ENCODE measurements at regions not wholly inside any gene's neighbourhood (a gene's known extent, or its start where the extent isn't known, plus 50 kb on each side); places are given as distances from the start of the nearest gene placed in this dataset.
A peak's percentile ranks its signal among the peaks of the same experiment; 100 is the strongest.
"Not testable (repeated sequence)": the region's sequence is repeated elsewhere in the genome, so short reads cannot be mapped to it uniquely, and the experiment has no call there.

GRCh38 chr5:17130302-17130701 is 87.1 kb upstream of the BASP1 start:
- not testable (repeated sequence) for DNase-seq

DNA sequence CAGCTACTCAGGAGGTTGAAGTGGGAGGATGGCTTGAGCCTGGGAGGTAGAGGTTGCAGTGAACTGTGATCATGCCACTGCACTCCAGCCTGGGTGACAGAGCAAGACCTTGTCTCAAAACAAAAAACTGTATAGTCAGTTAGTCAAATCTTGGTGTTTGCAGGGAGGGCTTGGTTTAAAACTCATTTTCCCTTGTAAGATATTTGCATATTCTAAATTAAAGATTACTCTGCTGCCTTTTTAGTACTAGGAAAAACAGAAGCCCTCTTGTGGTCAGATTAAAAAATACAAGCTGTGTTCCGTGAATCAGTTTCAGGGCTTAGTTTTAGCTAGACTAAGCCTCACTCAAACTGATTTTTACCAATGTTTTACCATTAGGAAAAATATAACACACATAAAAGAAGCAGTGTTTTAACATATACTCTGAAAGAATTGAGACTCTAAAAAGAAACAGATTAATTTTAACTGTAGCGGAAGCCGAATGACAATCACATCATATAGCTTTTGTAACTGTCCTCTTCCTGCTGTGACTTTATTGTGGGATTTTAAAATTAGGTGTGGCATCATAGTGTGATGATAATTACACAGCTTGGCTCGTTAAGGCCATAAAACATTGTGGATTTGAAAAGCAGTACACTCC is 84.9 kb upstream of the BASP1 start:
- DNase-seq = peak; percentile 45

DNA sequence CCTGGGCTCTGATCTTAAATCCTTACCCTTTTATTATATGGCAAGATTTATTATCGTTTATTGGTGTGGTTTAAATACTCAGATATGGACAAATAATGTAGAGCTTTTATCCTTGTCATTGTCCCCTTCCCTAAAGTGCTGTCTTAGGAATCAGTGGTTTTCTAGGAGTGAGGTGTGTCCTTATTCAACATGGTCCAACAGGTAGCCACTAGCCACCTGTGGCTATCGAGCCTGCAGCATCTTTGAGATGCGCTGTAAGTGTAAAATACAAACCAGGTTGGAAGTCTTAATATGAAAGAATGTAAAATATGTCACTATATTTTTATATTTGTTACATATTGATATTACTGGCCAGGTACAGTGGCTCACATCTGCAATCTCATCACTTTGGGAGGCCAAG is 82.4 kb upstream of the BASP1 start:
- no peak for DNase-seq

DNA sequence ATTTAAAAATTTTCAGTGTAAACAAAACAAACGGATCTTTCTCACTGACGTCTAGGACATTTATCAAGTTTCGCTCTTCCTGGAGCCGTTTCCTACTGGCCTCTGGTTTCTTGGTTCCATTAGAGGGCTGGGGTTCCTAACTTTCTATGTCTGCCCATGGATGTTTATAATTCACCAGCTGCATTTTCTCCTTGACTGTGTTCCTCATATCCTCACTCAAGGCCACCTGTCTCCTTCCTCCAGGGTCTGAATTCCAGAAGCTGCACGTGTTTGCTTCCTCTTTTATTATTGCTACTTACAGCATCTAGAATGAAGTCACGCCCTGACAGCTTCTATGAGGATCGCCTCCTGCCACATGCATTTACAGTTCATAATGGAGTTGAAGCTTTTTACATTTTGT is 74.1 kb upstream of the BASP1 start:
- DNase-seq = no peak

- no peak for DNase-seq
Observed at GRCh38 chr5:17146280-17146841, 71.1 kb upstream of the BASP1 start.

DNA sequence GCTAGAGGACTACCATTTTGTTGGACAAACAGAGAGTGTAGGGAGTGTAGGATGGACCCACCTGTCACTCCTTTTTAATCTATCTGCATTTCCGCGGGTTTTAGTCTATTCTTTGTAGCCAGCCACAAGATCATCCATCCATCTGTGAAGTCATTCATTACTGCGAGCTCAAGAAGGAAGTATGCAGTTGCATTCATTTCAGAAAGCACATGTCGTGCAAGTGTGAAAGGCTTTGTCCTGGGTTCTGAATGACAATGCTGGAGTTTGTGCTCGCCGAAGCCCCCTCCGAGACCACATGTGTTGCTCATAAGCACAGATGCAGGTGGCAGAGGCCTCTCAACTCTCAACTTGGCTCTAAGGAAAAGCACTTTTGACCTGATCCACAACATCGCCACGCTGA is 70.3 kb upstream of the BASP1 start:
- DNase-seq = no peak

GRCh38 chr5:17147617-17148016 is 69.8 kb upstream of the BASP1 start:
- no peak for DNase-seq

DNA sequence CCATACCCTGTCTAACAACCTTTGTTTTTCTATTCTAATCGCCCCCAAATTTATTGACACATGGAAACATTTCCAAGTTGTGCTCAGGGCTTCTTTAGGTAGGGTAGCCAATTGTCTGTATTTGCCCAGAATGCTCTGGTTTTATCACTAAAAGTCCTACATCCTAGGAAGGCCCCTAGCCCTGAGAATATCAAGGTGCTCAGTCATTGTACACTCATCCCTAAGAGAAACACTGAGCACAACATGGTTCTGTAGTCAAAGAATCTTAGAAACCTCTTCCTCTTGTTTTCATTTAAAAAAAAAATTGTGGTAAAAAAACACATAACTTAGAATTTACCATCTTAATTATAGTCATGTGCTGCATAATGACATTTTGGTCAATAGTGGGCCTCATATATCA is 69.0 kb upstream of the BASP1 start:
- DNase-seq = no peak

GRCh38 chr5:17149786-17150185 is 67.6 kb upstream of the BASP1 start:
- DNase-seq = no peak

DNA sequence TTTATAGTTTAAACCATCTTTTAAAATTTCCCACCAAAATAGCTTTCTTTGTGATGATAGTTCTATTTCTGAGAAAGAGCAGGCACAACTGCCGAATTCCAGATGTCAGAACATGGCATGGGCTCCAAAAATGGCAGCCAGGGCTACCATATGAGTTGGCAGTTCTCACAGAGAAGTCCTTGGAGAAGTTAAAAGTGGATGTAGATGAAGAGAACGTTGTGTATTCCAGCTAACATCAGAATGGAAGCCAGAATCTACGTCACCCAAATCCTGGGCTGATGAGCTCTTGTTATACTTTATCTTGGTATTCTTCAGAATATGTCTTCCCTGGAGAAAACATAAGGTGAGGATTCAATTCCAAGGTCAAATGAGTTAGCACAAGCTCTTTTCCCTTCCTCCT is 66.9 kb upstream of the BASP1 start:
- no peak for DNase-seq

- DNase-seq = no peak
Observed at GRCh38 chr5:17151686-17152085, 65.7 kb upstream of the BASP1 start.

GRCh38 chr5:17154211-17154996 is 63.0 kb upstream of the BASP1 start:
- no peak for DNase-seq

- DNase-seq = no peak
Observed at GRCh38 chr5:17156463-17156862, 61.0 kb upstream of the BASP1 start.

DNA sequence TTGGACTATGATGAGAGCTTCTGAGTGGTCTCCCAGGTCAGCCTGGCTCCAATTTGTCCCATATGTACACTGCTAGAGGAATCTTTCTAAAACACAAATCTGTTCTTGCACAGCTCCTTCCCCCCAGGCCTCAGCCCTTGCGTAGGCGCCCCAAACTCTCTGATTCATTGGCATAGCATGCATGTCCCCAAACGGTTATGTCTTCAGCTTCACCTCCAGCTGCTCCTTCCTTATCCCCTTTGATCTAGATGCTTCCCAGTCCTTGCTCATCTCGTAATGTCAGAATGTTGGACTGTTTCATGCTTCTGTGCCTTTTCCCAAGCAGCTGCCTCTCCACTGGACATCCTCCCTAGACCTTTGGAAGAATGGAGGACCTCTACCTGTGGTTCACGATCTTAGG is 60.1 kb upstream of the BASP1 start:
- DNase-seq = no peak

- DNase-seq = no peak
Observed at GRCh38 chr5:17157916-17158529, 59.4 kb upstream of the BASP1 start.

- DNase-seq = no peak
Observed at GRCh38 chr5:17160756-17161040, 56.7 kb upstream of the BASP1 start.

DNA sequence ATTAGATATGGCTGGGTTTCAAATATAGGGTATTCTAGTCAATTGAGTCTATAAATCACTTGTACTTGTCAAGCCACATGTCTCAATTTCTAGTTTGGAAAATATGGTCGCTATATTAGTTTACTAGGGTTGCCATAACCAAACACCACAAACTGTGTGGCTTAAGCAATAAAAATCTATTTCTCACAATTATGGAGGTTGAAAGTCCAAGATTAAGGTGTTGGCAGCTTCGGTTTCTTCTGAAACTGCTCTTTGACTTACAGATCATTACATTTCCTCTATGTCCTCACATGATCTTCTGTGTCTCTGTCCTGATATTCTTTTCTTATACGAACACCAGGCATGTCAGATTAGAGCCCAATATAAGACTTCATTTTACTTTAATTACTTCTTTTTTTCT is 55.8 kb upstream of the BASP1 start:
- DNase-seq = no peak

GRCh38 chr5:17163221-17163620 is 54.2 kb upstream of the BASP1 start:
- no peak for DNase-seq

DNA sequence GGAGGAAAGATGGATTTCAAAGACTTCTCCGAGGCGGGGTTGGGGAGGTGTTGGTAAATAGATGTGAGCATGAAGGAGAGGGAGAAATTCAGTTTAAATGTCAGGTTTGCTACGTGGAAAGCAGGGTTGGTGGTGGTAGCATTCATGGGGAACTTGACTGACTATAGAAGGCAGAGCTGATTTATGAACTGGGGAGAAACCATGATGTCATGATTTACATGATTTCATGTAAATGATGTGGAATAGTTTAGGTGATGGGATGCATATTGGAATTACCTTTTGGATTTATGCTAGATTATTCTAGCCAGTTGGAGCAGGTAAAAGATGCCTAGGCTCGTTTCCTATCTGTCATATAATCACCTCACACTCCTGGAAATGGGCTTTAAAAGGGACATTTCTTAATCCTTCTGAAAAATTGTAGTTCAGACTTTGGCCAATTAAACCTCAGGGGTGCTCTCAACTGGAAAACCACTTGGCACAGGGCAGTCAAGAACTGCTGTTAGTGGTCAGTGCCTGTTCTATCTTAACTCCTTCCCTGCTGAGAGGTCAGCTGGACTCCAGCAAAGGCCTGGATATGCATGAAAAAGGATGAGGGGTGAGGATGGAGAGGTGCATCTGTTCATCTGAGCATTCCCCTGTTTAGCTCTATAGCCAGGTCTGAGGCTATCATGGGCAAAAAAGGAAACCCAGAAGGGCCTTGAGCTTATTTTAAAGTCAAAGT is 50.1 kb upstream of the BASP1 start:
- no peak for DNase-seq

Data from NCI-H1694 (cell line).